IgD-negative memory B cell (primary cell): ENCODE measurements at regions not wholly inside any gene's neighbourhood (a gene's known extent, or its start where the extent isn't known, plus 50 kb on each side); places are given as distances from the start of the nearest gene placed in this dataset.

Experiments
- H3K27ac Mint-ChIP-seq, 3 donors: one replicate each; pipeline ENCODE4 v1.8.0; 2020 to 2022; ENCODE audit warnings: mild to moderate bottlenecking in 3 of 3, mixed read lengths in 3 of 3, moderate library complexity in 1 of 3
- H3K27me3 Mint-ChIP-seq: one replicate; pipeline ENCODE4 v1.8.0; 2021; ENCODE audit warnings: mixed read lengths
- H3K36me3 Mint-ChIP-seq: one replicate; pipeline ENCODE4 v1.8.0; 2020; ENCODE audit warnings: mild to moderate bottlenecking, mixed read lengths
- H3K4me1 Mint-ChIP-seq, 3 donors: one replicate each; pipeline ENCODE4 v1.8.0; 2020 to 2022; ENCODE audit warnings: mixed read lengths in 3 of 3, mild to moderate bottlenecking in 1 of 3
- H3K4me3 Mint-ChIP-seq, 4 donors: one replicate each; pipeline ENCODE4 v1.8.0; 2020 to 2022; ENCODE audit warnings: mild to moderate bottlenecking in 4 of 4, mixed read lengths in 4 of 4, moderate library complexity in 3 of 4
- H3K9me3 Mint-ChIP-seq, 3 donors: one replicate each; pipeline ENCODE4 v1.8.0; 2020 to 2021; ENCODE audit warnings: mixed read lengths in 3 of 3, mild to moderate bottlenecking in 1 of 3

GRCh38 chr5:4847766-4848165 is 292.4 kb upstream of the ADAMTS16 start:
- no peak overlapping the region for H3K27ac Mint-ChIP-seq
- H3K9me3 Mint-ChIP-seq, result peaks cover 8 to 14% (median 8%) of the 10 kb centered on the region in 3 donors
- H3K27me3 Mint-ChIP-seq, result no peaks in the 10 kb centered on the region
- H3K36me3 Mint-ChIP-seq, result no peaks in the 10 kb centered on the region
- H3K4me3 Mint-ChIP-seq, result no peak overlapping the region
- no peaks in the 10 kb centered on the region for H3K4me1 Mint-ChIP-seq

- Mint-ChIP-seq H3K9me3 (peaks cover 0 to 6% (median 4%) of the 10 kb centered on the region in 3 donors), H3K4me1 (no peaks in the 10 kb centered on the region), H3K27ac (no peak overlapping the region), H3K36me3 (no peaks in the 10 kb centered on the region), H3K27me3 (no peaks in the 10 kb centered on the region), H3K4me3 (no peak overlapping the region)
Observed at GRCh38 chr5:4855036-4855435, 285.1 kb upstream of the ADAMTS16 start.

- no peaks in the 10 kb centered on the region for H3K4me1 Mint-ChIP-seq
- no peaks in the 10 kb centered on the region for H3K36me3 Mint-ChIP-seq
- H3K27me3 Mint-ChIP-seq, result no peaks in the 10 kb centered on the region
- no peak overlapping the region for H3K4me3 Mint-ChIP-seq
- H3K9me3 Mint-ChIP-seq, result peaks cover 0 to 4% (median 4%) of the 10 kb centered on the region in 3 donors
- no peak overlapping the region for H3K27ac Mint-ChIP-seq
Observed at GRCh38 chr5:4855880-4856279, 284.2 kb upstream of the ADAMTS16 start.

- peaks cover 0 to 2% (median 2%) of the 10 kb centered on the region in 3 donors for H3K9me3 Mint-ChIP-seq
- no peaks in the 10 kb centered on the region for H3K36me3 Mint-ChIP-seq
- H3K27ac Mint-ChIP-seq, result no peak overlapping the region
- H3K27me3 Mint-ChIP-seq, result no peaks in the 10 kb centered on the region
- no peaks in the 10 kb centered on the region for H3K4me1 Mint-ChIP-seq
- H3K4me3 Mint-ChIP-seq, result no peak overlapping the region
Observed at GRCh38 chr5:4857761-4858160, 282.4 kb upstream of the ADAMTS16 start.

- Mint-ChIP-seq H3K27me3 (no peaks in the 10 kb centered on the region), H3K36me3 (no peaks in the 10 kb centered on the region), H3K9me3 (peaks cover 0 to 2% (median 0%) of the 10 kb centered on the region in 3 donors), H3K27ac (no peak overlapping the region), H3K4me3 (no peak overlapping the region), H3K4me1 (no peaks in the 10 kb centered on the region)
Observed at GRCh38 chr5:4859500-4860235, 280.5 kb upstream of the ADAMTS16 start.

GRCh38 chr5:4860631-4861030 is 279.5 kb upstream of the ADAMTS16 start:
- Mint-ChIP-seq H3K27me3 (no peaks in the 10 kb centered on the region), H3K4me1 (no peaks in the 10 kb centered on the region), H3K9me3 (peaks cover 0 to 2% (median 2%) of the 10 kb centered on the region in 3 donors), H3K4me3 (no peak overlapping the region), H3K27ac (no peak overlapping the region), H3K36me3 (no peaks in the 10 kb centered on the region)

GRCh38 chr5:4862500-4862899 is 277.6 kb upstream of the ADAMTS16 start:
- no peaks in the 10 kb centered on the region for H3K4me1 Mint-ChIP-seq
- peaks cover 0 to 2% (median 0%) of the 10 kb centered on the region in 3 donors for H3K9me3 Mint-ChIP-seq
- no peak overlapping the region for H3K27ac Mint-ChIP-seq

GRCh38 chr5:4866131-4866659 is 273.9 kb upstream of the ADAMTS16 start:
- H3K36me3 Mint-ChIP-seq, result no peaks in the 10 kb centered on the region

More at GRCh38 chr5:4862500-4862899, 277.6 kb upstream of the ADAMTS16 start:
- Mint-ChIP-seq H3K4me3 (no peak overlapping the region), H3K27me3 (no peaks in the 10 kb centered on the region), H3K36me3 (no peaks in the 10 kb centered on the region)

GRCh38 chr5:4866817-4867216 is 273.3 kb upstream of the ADAMTS16 start:
- H3K4me1 Mint-ChIP-seq, result no peaks in the 10 kb centered on the region
- H3K36me3 Mint-ChIP-seq, result no peaks in the 10 kb centered on the region
- H3K9me3 Mint-ChIP-seq, result peaks cover 0 to 2% (median 0%) of the 10 kb centered on the region in 3 donors
- no peaks in the 10 kb centered on the region for H3K27me3 Mint-ChIP-seq
- no peak overlapping the region for H3K27ac Mint-ChIP-seq
- no peak overlapping the region for H3K4me3 Mint-ChIP-seq

More at GRCh38 chr5:4866131-4866659, 273.9 kb upstream of the ADAMTS16 start:
- Mint-ChIP-seq H3K27ac (no peak overlapping the region), H3K4me3 (no peak overlapping the region), H3K4me1 (no peaks in the 10 kb centered on the region), H3K9me3 (peaks cover 0 to 2% (median 0%) of the 10 kb centered on the region in 3 donors), H3K27me3 (no peaks in the 10 kb centered on the region)

- Mint-ChIP-seq H3K9me3 (peaks cover 0 to 2% (median 0%) of the 10 kb centered on the region in 3 donors), H3K36me3 (no peaks in the 10 kb centered on the region), H3K4me3 (no peak overlapping the region), H3K27ac (no peak overlapping the region), H3K4me1 (no peaks in the 10 kb centered on the region), H3K27me3 (no peaks in the 10 kb centered on the region)
Observed at GRCh38 chr5:4868140-4868735, 271.9 kb upstream of the ADAMTS16 start.

GRCh38 chr5:4873652-4874051 is 266.5 kb upstream of the ADAMTS16 start:
- Mint-ChIP-seq H3K27me3 (no peaks in the 10 kb centered on the region), H3K27ac (no peak overlapping the region), H3K36me3 (no peaks in the 10 kb centered on the region), H3K4me3 (no peak overlapping the region), H3K9me3 (no peaks in the 10 kb centered on the region), H3K4me1 (no peaks in the 10 kb centered on the region)

- Mint-ChIP-seq H3K9me3 (no peaks in the 10 kb centered on the region), H3K36me3 (no peaks in the 10 kb centered on the region), H3K27ac (no peak overlapping the region), H3K27me3 (no peaks in the 10 kb centered on the region), H3K4me3 (peak overlapping the region in 1 of 4 donors; percentile 17), H3K4me1 (no peaks in the 10 kb centered on the region)
Observed at GRCh38 chr5:4874097-4874496, 266.0 kb upstream of the ADAMTS16 start.

GRCh38 chr5:4875942-4876341 is 264.2 kb upstream of the ADAMTS16 start:
- H3K9me3 Mint-ChIP-seq, result no peaks in the 10 kb centered on the region
- H3K4me1 Mint-ChIP-seq, result no peaks in the 10 kb centered on the region
- no peak overlapping the region for H3K27ac Mint-ChIP-seq
- no peaks in the 10 kb centered on the region for H3K36me3 Mint-ChIP-seq
- H3K4me3 Mint-ChIP-seq, result no peak overlapping the region
- H3K27me3 Mint-ChIP-seq, result no peaks in the 10 kb centered on the region

GRCh38 chr5:4876804-4877203 is 263.3 kb upstream of the ADAMTS16 start:
- Mint-ChIP-seq H3K9me3 (no peaks in the 10 kb centered on the region), H3K27me3 (no peaks in the 10 kb centered on the region), H3K4me1 (no peaks in the 10 kb centered on the region), H3K27ac (no peak overlapping the region), H3K4me3 (no peak overlapping the region), H3K36me3 (no peaks in the 10 kb centered on the region)

GRCh38 chr5:4877579-4877978 is 262.6 kb upstream of the ADAMTS16 start:
- no peak overlapping the region for H3K4me3 Mint-ChIP-seq
- H3K27me3 Mint-ChIP-seq, result no peaks in the 10 kb centered on the region
- no peaks in the 10 kb centered on the region for H3K36me3 Mint-ChIP-seq
- H3K9me3 Mint-ChIP-seq, result no peaks in the 10 kb centered on the region
- H3K4me1 Mint-ChIP-seq, result no peaks in the 10 kb centered on the region
- no peak overlapping the region for H3K27ac Mint-ChIP-seq

GRCh38 chr5:4879075-4879474 is 261.1 kb upstream of the ADAMTS16 start:
- no peaks in the 10 kb centered on the region for H3K27me3 Mint-ChIP-seq
- H3K4me3 Mint-ChIP-seq, result no peak overlapping the region
- H3K27ac Mint-ChIP-seq, result peak overlapping the region in 1 of 3 donors; percentile 31
- no peaks in the 10 kb centered on the region for H3K36me3 Mint-ChIP-seq
- no peaks in the 10 kb centered on the region for H3K4me1 Mint-ChIP-seq
- no peaks in the 10 kb centered on the region for H3K9me3 Mint-ChIP-seq
